Activated CD8-positive, alpha-beta memory T cell treated with anti-CD3 and anti-CD28 coated beads, Interleukin-2, amount 50 U/mL, for 24 hours (primary cell): ENCODE measurements at regions not wholly inside any gene's neighbourhood (a gene's known extent, or its start where the extent isn't known, plus 50 kb on each side); places are given as distances from the start of the nearest gene placed in this dataset.

Source experiments
- DNase-seq: peaks from one replicate; pipeline ENCODE4 v3.0.0-alpha.2; 2020; ENCODE audit errors: extremely low read depth

DNA sequence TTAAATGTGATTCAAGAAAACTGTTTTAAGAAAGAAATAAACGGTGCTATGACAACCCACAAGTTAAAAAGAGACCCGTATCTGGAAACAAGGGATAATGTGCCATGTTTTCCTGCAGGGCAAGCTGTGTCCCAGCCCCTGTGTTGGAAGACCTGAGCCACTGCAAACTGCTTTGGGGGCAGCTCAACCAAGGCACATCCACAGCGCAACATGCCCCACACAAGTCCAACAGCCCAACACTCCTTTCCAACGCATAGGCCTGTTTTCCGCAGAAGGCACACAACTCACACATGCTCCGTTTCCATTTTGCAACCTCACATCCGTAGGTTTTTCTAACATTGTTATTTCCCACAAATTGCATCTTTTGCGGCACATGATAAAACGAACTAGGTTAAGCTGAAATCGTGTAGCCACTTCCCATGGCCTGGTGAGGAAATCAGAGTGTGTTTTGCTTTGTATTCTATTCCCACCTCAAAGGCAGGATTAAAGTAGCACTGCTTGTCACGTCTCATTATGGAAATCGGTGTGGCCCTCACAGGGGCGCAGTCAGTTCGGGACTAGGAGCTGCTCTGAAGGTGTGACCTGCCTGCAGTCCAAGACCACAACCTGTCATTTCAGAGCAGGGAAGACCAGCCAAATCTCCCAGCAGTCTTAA lies 50.5 kb upstream of the ZNF516 start:
- no peak for DNase-seq

DNA sequence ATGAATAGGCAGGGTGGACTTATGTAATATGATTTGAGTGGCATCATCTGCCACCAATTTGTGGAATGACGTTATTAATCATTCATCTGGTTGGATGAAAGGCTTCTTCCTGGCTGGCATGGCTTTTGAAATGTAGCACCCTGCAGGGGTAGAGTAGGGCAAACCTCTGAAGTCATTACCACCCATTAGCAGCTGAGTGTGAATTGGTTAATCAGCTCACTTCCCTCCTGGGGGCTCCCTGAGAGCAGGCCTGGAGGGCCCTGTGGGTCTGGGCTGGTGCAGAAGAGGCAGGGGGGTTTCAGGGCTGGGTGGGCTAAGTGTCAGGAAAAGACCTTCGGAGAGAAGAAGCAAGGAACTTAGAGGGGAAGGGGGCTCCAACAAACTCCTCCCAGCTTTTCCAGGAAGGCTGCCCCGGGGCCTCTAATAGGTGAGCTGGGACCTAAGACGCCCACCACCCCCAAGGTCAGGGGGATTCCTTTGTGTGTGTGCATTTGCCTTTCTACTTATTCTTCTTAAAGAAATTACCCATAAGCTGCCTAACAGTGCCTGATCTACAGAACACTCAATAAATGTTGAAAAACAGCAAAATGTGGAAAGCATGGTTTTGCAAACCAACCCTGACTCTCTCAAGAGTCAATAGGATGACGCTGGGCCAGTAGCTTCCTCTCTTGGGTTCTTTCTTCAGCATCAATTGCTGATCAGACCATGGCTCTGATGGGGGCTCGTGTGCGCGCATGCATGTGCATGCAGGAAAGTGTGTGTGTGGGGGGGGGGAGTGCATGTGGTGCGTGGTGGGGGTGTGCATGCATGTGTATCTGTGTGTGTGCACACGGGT lies 49.7 kb upstream of the ZNF516 start:
- no peak for DNase-seq
